A673 (cell line): ENCODE measurements at regions not wholly inside any gene's neighbourhood (a gene's known extent, or its start where the extent isn't known, plus 50 kb on each side); places are given as distances from the start of the nearest gene placed in this dataset.

Experiments used
- BruUV-seq: library from RNA; stranded (reverse); fragments of 400-500 nt; replicated peaks from 2 replicates; lab custom pipeline; 2021; lab: Mats Ljungman, UMichigan
- CTCF ChIA-PET: fragments of 300-600 bp; sonication (Branson Sonifier 250); formaldehyde crosslinking; loops from one replicate; lab custom pipeline; 2022; ENCODE audit warnings: antibody characterized with exemption; lab: Charles Lee
- POLR2A ChIA-PET: fragments of 300-600 bp; sonication (Branson Sonifier 250); formaldehyde crosslinking; loops from one replicate; lab custom pipeline; 2022; ENCODE audit warnings: antibody characterized with exemption; ENCODE audit not compliant: low non-redundant PET; lab: Charles Lee
- DNase-seq: peaks from one replicate; pipeline ENCODE4 v3.0.0-alpha.2; 2015; ENCODE audit warnings: low spot score
- H3K27ac ChIP-seq: fragments of 200-600 bp; sonication (generic); 2 replicates; pipeline ENCODE4 v1.5.1; 2016; ENCODE audit warnings: mixed run types, low read depth, mild to moderate bottlenecking, mixed read lengths, antibody characterized with exemption, low read length; ENCODE audit not compliant: poor library complexity, severe bottlenecking
- H3K27me3 ChIP-seq: fragments of 200-600 bp; sonication (generic); replicated peaks from 2 replicates; pipeline ENCODE4 v1.6.1; 2017; ENCODE audit warnings: mixed run types, low read depth, mild to moderate bottlenecking, mixed read lengths, antibody characterized with exemption, low read length; ENCODE audit not compliant: insufficient read depth, poor library complexity
- H3K36me3 ChIP-seq: fragments of 200-600 bp; sonication (generic); 2 replicates; pipeline ENCODE4 v1.6.1; 2016; ENCODE audit warnings: mixed run types, mild to moderate bottlenecking, mixed read lengths, antibody characterized with exemption, low read length; ENCODE audit not compliant: insufficient read depth, poor library complexity, severe bottlenecking
- H3K4me1 ChIP-seq: fragments of 200-600 bp; sonication (generic); 2 replicates; pipeline ENCODE4 v1.6.1; 2017; ENCODE audit warnings: mixed run types, mild to moderate bottlenecking, mixed read lengths, antibody characterized with exemption, low read length; ENCODE audit not compliant: insufficient read depth, poor library complexity, severe bottlenecking
- H3K4me3 ChIP-seq: fragments of 200-600 bp; sonication (generic); 2 replicates; pipeline ENCODE4 v1.5.1; 2016; ENCODE audit warnings: low read depth, mixed run types, mild to moderate bottlenecking, mixed read lengths, low read length; ENCODE audit not compliant: poor library complexity, severe bottlenecking
- H3K9me3 ChIP-seq: fragments of 200-600 bp; sonication (generic); 2 replicates; pipeline ENCODE4 v1.6.1; 2016; ENCODE audit warnings: mixed run types, low read depth, mild to moderate bottlenecking, mixed read lengths, antibody characterized with exemption, low read length; ENCODE audit not compliant: poor library complexity, severe bottlenecking
- CTCF ChIP-seq: fragments of 300-800, 200-600 bp; sonication (generic); conservative IDR thresholded peaks from 2 replicates; pipeline ENCODE4 v1.5.1; 2017; ENCODE audit warnings: low read depth, mild to moderate bottlenecking, antibody characterized with exemption, low read length, moderate library complexity, mixed read lengths
- EZH2 ChIP-seq: fragments of 200-600 bp; sonication (generic); IDR thresholded peaks from 2 replicates; pipeline ENCODE4 v1.6.1; 2017; ENCODE audit warnings: borderline replicate concordance, low read depth, mild to moderate bottlenecking, mixed read lengths, antibody characterized with exemption, low read length; ENCODE audit not compliant: poor library complexity, severe bottlenecking
- intact Hi-C: fragments of 100-400 bp; cut with micrococcal nuclease; formaldehyde crosslinking; loops from one replicate; pipeline ENCODE4 v1.10.0; 2022; ENCODE audit not compliant: unreplicated experiment

GRCh38 chr18:1361936-1362335, 457.3 kb downstream of the ADCYAP1 start:
- no TSS peak for BruUV-seq
- H3K9me3 ChIP-seq = no peaks in the 10 kb centered on the region
- H3K36me3 ChIP-seq = no peaks in the 10 kb centered on the region
- no peak overlapping the region for H3K4me3 ChIP-seq
- H3K27me3 ChIP-seq = no peaks in the 10 kb centered on the region
- DNase-seq = no peak
- ChIA-PET CTCF (no interaction called here), POLR2A (no interaction called here)
- no peak overlapping the region for H3K27ac ChIP-seq
- no peak for TF ChIP-seq CTCF
- TF ChIP-seq EZH2 = no peak
- intact Hi-C loops = no loop called here
- no peaks in the 10 kb centered on the region for H3K4me1 ChIP-seq

GRCh38 chr18:1370552-1370951, 465.9 kb downstream of the ADCYAP1 start:
- BruUV-seq = no TSS peak
- TF ChIP-seq CTCF (no peak), EZH2 (no peak)
- H3K36me3 ChIP-seq = no peaks in the 10 kb centered on the region
- H3K9me3 ChIP-seq = no peaks in the 10 kb centered on the region
- ChIA-PET CTCF (no interaction called here), POLR2A (no interaction called here)
- H3K27ac ChIP-seq = no peak overlapping the region
- DNase-seq = no peak
- no peak overlapping the region for H3K4me3 ChIP-seq
- intact Hi-C loops = no loop called here
- peaks cover 9% of the 10 kb centered on the region for H3K27me3 ChIP-seq
- H3K4me1 ChIP-seq = no peaks in the 10 kb centered on the region

GRCh38 chr18:1371724-1372123, 467.1 kb downstream of the ADCYAP1 start:
- intact Hi-C loops = no loop called here
- TF ChIP-seq EZH2 (no peak), CTCF (no peak)
- Histone ChIP-seq H3K9me3 (no peaks in the 10 kb centered on the region), H3K27ac (no peak overlapping the region), H3K4me1 (no peaks in the 10 kb centered on the region), H3K36me3 (no peaks in the 10 kb centered on the region), H3K4me3 (no peak overlapping the region), H3K27me3 (peaks cover 9% of the 10 kb centered on the region)
- no peak for DNase-seq
- POLR2A ChIA-PET = interaction anchor here (0.7 kb wide), 1 partner anchor 297 kb away, joined by 4 read pairs; no protein-coding TSS in a partner anchor
- no TSS peak for BruUV-seq
- CTCF ChIA-PET = no interaction called here
